Smooth muscle cell (in vitro differentiated cells): ENCODE measurements at regions not wholly inside any gene's neighbourhood (a gene's known extent, or its start where the extent isn't known, plus 50 kb on each side); places are given as distances from the start of the nearest gene placed in this dataset.

Experiments
- DNase-seq: peaks from one replicate; lab custom pipeline; 2025; ENCODE audit not compliant: unreplicated experiment; lab: John Stamatoyannopoulos, UW
- H2AFZ ChIP-seq: fragments of 200-600 bp; sonication (generic); 2 replicates; pipeline ENCODE4 v1.6.0; 2016; ENCODE audit warnings: antibody characterized with exemption, low read depth, mild to moderate bottlenecking
- H3F3A ChIP-seq: fragments of 200-600 bp; sonication (generic); 2 replicates; pipeline ENCODE4 v1.6.0; 2017; ENCODE audit warnings: antibody characterized with exemption, low read depth
- H3K27ac ChIP-seq: fragments of 200-600 bp; sonication (generic); 2 replicates; pipeline ENCODE4 v1.5.1; 2016; ENCODE audit warnings: low read depth, mild to moderate bottlenecking
- H3K27me3 ChIP-seq: fragments of 200-600 bp; sonication (generic); 2 replicates; pipeline ENCODE4 v1.6.1; 2016; ENCODE audit warnings: low read depth, mild to moderate bottlenecking
- H3K36me3 ChIP-seq: fragments of 200-600 bp; sonication (generic); 2 replicates; pipeline ENCODE4 v1.5.1; 2016; ENCODE audit warnings: low read depth
- H3K4me1 ChIP-seq: fragments of 200-600 bp; sonication (generic); 2 replicates; pipeline ENCODE4 v1.5.1; 2016; ENCODE audit warnings: low read depth
- H3K4me2 ChIP-seq: fragments of 200-600 bp; sonication (generic); 2 replicates; pipeline ENCODE4 v1.6.0; 2016; ENCODE audit warnings: mild to moderate bottlenecking
- H3K4me3 ChIP-seq: fragments of 200-600 bp; sonication (generic); 2 replicates; pipeline ENCODE4 v1.5.1; 2016; ENCODE audit warnings: mild to moderate bottlenecking
- H3K79me2 ChIP-seq: fragments of 200-600 bp; sonication (generic); 2 replicates; pipeline ENCODE4 v1.6.0; 2016; ENCODE audit warnings: low read depth, mild to moderate bottlenecking
- H3K9ac ChIP-seq: fragments of 200-600 bp; sonication (generic); 2 replicates; pipeline ENCODE4 v1.6.0; 2016; ENCODE audit warnings: low read depth
- H3K9me3 ChIP-seq: fragments of 200-600 bp; sonication (generic); replicated peaks from 2 replicates; pipeline ENCODE4 v1.5.1; 2016; ENCODE audit warnings: low read depth
- H4K20me1 ChIP-seq: fragments of 200-600 bp; sonication (generic); 2 replicates; pipeline ENCODE4 v1.6.0; 2016; ENCODE audit warnings: low read depth
- WGBS: methylation state at CpG from one replicate; pipeline ENCODE4 v1.1.7; 2016; ENCODE audit warnings: low lambda C conversion rate; 5-methylcytosine and 5-hydroxymethylcytosine counted together
- TF ChIP-seq, protein P1 (sequence below): fragments of 200-600 bp; sonication (generic); IDR thresholded peaks from 2 replicates; pipeline ENCODE4 v1.5.1; 2017; ENCODE audit warnings: borderline replicate concordance, mild to moderate bottlenecking, antibody characterized with exemption; ENCODE audit not compliant: insufficient read depth, poor library complexity, severe bottlenecking

DNA sequence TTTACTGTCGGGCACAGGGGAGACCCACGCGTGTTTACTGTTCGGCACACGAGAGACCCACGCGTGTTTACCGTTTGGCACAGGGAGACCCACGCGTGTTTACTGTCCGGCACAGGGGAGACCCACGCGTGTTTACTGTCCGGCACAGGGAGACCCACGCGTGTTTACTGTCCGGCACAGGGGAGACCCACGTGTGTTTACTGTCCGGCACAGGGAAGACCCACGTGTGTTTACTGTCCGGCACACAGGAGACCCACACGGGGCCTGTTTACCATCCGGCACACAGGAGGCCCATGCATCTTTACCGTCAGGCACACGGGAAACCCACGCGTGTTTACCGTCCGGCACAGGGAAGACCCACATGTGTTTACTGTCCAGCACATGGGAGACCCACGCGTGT is 525.1 kb downstream of the BRD1 start:
- Histone ChIP-seq H4K20me1 (no peaks in the 10 kb centered on the region), H2AFZ (no peak overlapping the region), H3K4me3 (no peak overlapping the region), H3K9ac (no peak overlapping the region), H3F3A (no peaks in the 10 kb centered on the region), H3K4me1 (no peaks in the 10 kb centered on the region), H3K27me3 (no peaks in the 10 kb centered on the region), H3K36me3 (no peaks in the 10 kb centered on the region), H3K9me3 (no peaks in the 10 kb centered on the region), H3K79me2 (no peaks in the 10 kb centered on the region), H3K4me2 (no peak overlapping the region), H3K27ac (no peak overlapping the region)
- no peak for DNase-seq
- WGBS: 92% methylated on average over 31 of the region's 31 CpGs
- TF ChIP-seq, protein P1, sequence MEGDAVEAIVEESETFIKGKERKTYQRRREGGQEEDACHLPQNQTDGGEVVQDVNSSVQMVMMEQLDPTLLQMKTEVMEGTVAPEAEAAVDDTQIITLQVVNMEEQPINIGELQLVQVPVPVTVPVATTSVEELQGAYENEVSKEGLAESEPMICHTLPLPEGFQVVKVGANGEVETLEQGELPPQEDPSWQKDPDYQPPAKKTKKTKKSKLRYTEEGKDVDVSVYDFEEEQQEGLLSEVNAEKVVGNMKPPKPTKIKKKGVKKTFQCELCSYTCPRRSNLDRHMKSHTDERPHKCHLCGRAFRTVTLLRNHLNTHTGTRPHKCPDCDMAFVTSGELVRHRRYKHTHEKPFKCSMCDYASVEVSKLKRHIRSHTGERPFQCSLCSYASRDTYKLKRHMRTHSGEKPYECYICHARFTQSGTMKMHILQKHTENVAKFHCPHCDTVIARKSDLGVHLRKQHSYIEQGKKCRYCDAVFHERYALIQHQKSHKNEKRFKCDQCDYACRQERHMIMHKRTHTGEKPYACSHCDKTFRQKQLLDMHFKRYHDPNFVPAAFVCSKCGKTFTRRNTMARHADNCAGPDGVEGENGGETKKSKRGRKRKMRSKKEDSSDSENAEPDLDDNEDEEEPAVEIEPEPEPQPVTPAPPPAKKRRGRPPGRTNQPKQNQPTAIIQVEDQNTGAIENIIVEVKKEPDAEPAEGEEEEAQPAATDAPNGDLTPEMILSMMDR: no peak

DNA sequence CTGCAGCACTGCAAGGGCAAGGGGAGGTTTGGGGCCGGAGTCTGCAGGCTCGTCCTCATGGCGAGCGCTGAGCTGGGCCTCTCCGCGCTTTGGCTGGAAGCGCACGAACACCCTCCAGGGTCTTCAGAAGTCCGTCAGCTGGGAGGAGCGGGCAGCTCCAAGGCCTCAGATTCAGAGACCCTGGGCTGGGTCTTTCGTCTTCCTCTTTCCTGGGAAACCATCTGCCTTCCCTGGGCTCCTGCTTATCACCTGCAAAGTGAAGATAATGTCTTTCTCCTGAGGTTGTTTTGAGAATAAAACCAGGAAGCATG is 525.6 kb downstream of the BRD1 start:
- no peak for DNase-seq
- H3K4me3 ChIP-seq: no peak overlapping the region
- no peak overlapping the region for H3K27ac ChIP-seq
- no peaks in the 10 kb centered on the region for H3F3A ChIP-seq
- H4K20me1 ChIP-seq: no peaks in the 10 kb centered on the region
- no peaks in the 10 kb centered on the region for H3K36me3 ChIP-seq
- 94% methylated on average over 11 of the region's 11 CpGs for WGBS
- no peaks in the 10 kb centered on the region for H3K9me3 ChIP-seq
- H3K4me2 ChIP-seq: no peak overlapping the region
- no peak overlapping the region for H2AFZ ChIP-seq
- H3K4me1 ChIP-seq: no peaks in the 10 kb centered on the region
- TF ChIP-seq, protein P1: no peak
- H3K27me3 ChIP-seq: no peaks in the 10 kb centered on the region
- H3K9ac ChIP-seq: no peak overlapping the region
- H3K79me2 ChIP-seq: no peaks in the 10 kb centered on the region

DNA sequence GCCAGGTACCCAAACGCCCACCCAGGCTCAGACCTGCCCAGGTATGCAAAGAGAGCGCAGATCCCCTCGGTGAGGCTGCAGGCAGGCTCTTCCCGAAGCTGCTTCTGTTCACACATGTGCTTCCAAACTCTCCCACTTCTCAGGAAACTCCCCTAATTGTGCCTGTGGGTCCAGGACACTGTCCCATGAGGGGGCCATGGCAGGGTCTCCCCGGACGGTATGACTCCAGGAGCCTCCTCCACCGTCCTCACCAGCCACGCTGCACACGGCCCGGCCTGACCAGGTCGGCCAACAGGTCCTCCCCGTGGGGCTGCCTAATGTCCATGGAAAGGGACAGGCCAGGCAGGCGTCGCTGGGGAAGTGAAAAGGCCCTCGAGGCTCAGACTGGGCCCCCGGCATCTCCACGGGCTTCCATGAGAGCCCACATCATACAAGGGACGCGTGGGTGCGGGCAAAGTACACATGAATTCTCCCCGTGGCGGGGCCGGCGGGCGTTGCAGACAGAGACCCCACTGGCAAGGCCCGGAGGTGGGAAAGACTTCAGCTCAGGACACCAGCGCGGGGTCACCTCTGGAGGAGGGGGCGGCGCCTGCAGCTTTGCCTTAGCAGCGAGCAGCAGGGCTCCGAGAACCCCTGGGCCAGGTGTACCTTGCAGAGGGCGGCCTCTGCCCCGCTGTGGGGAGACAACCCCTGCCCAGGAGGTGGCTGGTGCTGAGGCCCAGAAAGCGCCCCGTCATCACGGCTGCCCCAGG is 526.1 kb downstream of the BRD1 start:
- H3K79me2 ChIP-seq: no peaks in the 10 kb centered on the region
- no peak for DNase-seq
- 92% methylated on average over 37 of the region's 37 CpGs for WGBS
- H3K4me1 ChIP-seq: no peaks in the 10 kb centered on the region
- H3K36me3 ChIP-seq: no peaks in the 10 kb centered on the region
- no peak overlapping the region for H3K4me2 ChIP-seq
- no peaks in the 10 kb centered on the region for H3K9me3 ChIP-seq
- H4K20me1 ChIP-seq: no peaks in the 10 kb centered on the region
- no peaks in the 10 kb centered on the region for H3K27me3 ChIP-seq
- H3K4me3 ChIP-seq: no peak overlapping the region
- H3K27ac ChIP-seq: no peak overlapping the region
- TF ChIP-seq, protein P1: no peak
- no peak overlapping the region for H2AFZ ChIP-seq
- no peak overlapping the region for H3K9ac ChIP-seq
- H3F3A ChIP-seq: no peaks in the 10 kb centered on the region

DNA sequence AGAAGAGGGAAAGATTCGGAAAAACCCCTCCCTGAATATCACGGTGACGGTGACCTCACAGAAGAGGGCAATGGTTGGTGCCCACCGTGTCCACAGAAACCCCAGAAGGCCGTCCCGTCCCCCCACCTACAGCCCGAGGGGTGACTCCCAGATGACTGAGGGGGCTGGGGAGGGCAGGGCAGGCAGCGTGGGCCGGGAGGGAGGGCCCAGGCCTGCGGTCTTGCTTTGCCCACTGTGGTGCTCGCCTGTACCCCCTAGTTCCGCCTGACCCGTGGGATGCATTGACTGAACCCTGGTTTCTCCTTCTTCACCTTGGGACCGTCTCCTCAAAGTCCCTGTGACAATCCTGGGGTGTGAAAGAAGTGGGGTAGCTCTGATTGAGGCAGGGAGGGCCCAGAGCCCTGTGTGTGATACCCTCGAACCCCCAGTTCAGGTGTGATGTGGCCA is 526.7 kb downstream of the BRD1 start:
- Histone ChIP-seq H3F3A (no peaks in the 10 kb centered on the region), H3K4me2 (no peak overlapping the region), H3K36me3 (no peaks in the 10 kb centered on the region), H4K20me1 (no peaks in the 10 kb centered on the region), H3K79me2 (no peaks in the 10 kb centered on the region), H3K4me3 (no peak overlapping the region), H3K4me1 (no peaks in the 10 kb centered on the region), H3K27me3 (no peaks in the 10 kb centered on the region), H3K27ac (no peak overlapping the region), H2AFZ (no peak overlapping the region), H3K9me3 (no peaks in the 10 kb centered on the region), H3K9ac (no peak overlapping the region)
- TF ChIP-seq, protein P1: no peak
- WGBS: 86% methylated on average over 9 of the region's 15 CpGs
- no peak for DNase-seq
